ENCODE measurements at regions not wholly inside any gene's neighbourhood (a gene's known extent, or its start where the extent isn't known, plus 50 kb on each side); places are given as distances from the start of the nearest gene placed in this dataset.

DNA sequence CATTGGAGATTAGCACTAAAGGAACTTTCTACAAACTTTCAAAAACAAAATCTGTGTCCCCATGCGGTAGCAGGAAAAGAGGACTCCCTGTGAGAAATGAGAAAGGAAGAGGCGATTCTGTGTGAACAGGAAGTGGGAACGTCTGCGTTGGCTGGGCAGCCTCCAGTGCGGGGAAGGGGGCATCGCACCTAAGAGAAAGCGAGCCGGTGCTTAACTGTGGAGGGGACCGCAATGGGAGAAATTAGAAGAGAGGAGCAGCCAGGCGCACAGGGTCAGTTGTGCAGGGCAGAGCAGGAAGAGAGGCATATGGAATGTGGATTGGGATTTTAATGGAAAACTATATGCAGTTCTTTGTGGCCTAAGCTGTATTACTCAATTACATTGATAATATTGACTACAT is 77.4 kb upstream of the DOCK9 start:
- Histone ChIP-seq H3K36me3 (ENCODE audit: control insufficient read depth, insufficient read depth, low read length) (no peaks in the 10 kb centered on the region), H3K4me1 (ENCODE audit: control insufficient read depth, extremely low read depth, insufficient read depth, low read length) (peaks cover 2% of the 10 kb centered on the region), H3K79me2 (ENCODE audit: control insufficient read depth, insufficient read depth, low read length) (no peaks in the 10 kb centered on the region), H3K27me3 (ENCODE audit: control insufficient read depth, insufficient read depth, low read length) (no peaks in the 10 kb centered on the region), H3K27ac (ENCODE audit: insufficient read depth, low read length) (no peak overlapping the region), H3K9me3 (ENCODE audit: control insufficient read depth, insufficient read depth, low read depth, low read length) (no peaks in the 10 kb centered on the region), H3K4me3 (replicated peaks in 1 of 4; ENCODE audit: control extremely low read depth in 1 of 4, insufficient read depth in 1 of 4, low read depth in 3 of 4, low read length in 4 of 4) (no peak overlapping the region), H3K4me2 (ENCODE audit: extremely low read depth, insufficient read depth, low read length) (no peak overlapping the region), H4K20me1 (ENCODE audit: control insufficient read depth, extremely low read depth, insufficient read depth, low read length) (no peaks in the 10 kb centered on the region), H2AFZ (ENCODE audit: low read length) (no peak overlapping the region), H3K9ac (ENCODE audit: insufficient read depth, low read length) (no peak overlapping the region)
- DNase-seq (ENCODE audit: low read depth in 2 of 2), result no peak
- TF ChIP-seq EZH2 (IDR thresholded peaks at IDR 0.05; ENCODE audit: low read length, missing control alignments), result no peak
- TF ChIP-seq, protein P1, sequence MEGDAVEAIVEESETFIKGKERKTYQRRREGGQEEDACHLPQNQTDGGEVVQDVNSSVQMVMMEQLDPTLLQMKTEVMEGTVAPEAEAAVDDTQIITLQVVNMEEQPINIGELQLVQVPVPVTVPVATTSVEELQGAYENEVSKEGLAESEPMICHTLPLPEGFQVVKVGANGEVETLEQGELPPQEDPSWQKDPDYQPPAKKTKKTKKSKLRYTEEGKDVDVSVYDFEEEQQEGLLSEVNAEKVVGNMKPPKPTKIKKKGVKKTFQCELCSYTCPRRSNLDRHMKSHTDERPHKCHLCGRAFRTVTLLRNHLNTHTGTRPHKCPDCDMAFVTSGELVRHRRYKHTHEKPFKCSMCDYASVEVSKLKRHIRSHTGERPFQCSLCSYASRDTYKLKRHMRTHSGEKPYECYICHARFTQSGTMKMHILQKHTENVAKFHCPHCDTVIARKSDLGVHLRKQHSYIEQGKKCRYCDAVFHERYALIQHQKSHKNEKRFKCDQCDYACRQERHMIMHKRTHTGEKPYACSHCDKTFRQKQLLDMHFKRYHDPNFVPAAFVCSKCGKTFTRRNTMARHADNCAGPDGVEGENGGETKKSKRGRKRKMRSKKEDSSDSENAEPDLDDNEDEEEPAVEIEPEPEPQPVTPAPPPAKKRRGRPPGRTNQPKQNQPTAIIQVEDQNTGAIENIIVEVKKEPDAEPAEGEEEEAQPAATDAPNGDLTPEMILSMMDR (conservative IDR thresholded peaks at IDR 0.05 in 1 of 2, IDR thresholded peaks at IDR 0.05 in 1 of 2; ENCODE audit: low read depth in 1 of 2, low read length in 2 of 2), result no peak

DNA sequence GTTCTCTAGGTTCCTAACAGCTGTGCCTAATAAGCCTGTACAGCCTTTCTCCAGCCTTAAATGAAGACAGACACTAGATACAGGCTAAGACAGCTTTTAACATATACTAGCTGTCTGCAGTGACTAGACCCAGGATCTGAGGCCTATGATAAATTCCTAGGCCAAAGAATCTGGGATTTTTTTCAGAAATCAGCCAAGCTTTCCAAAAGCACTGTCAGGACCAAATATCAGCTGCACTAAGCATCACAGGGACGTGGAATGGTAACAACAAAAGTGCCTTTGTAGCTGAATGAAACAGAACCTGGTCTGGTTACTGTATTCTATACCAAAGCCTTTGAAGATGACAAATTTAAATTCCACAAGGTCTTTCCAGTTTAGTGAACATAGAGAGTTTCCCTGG is 77.9 kb upstream of the DOCK9 start:
- no peak overlapping the region for H3K4me2 ChIP-seq (ENCODE audit: extremely low read depth, insufficient read depth, low read length)
- H2AFZ ChIP-seq (ENCODE audit: low read length), result no peak overlapping the region
- H3K79me2 ChIP-seq (ENCODE audit: control insufficient read depth, insufficient read depth, low read length), result no peaks in the 10 kb centered on the region
- no peak overlapping the region for H3K4me3 ChIP-seq (replicated peaks in 1 of 4; ENCODE audit: control extremely low read depth in 1 of 4, insufficient read depth in 1 of 4, low read depth in 3 of 4, low read length in 4 of 4)
- no peak overlapping the region for H3K9ac ChIP-seq (ENCODE audit: insufficient read depth, low read length)
- no peaks in the 10 kb centered on the region for H4K20me1 ChIP-seq (ENCODE audit: control insufficient read depth, extremely low read depth, insufficient read depth, low read length)
- H3K9me3 ChIP-seq (ENCODE audit: control insufficient read depth, insufficient read depth, low read depth, low read length), result no peaks in the 10 kb centered on the region
- TF ChIP-seq, protein P1 (conservative IDR thresholded peaks at IDR 0.05 in 1 of 2, IDR thresholded peaks at IDR 0.05 in 1 of 2; ENCODE audit: low read depth in 1 of 2, low read length in 2 of 2), result no peak
- no peak for TF ChIP-seq EZH2 (IDR thresholded peaks at IDR 0.05; ENCODE audit: low read length, missing control alignments)
- DNase-seq (ENCODE audit: low read depth in 2 of 2), result no peak
- H3K4me1 ChIP-seq (ENCODE audit: control insufficient read depth, extremely low read depth, insufficient read depth, low read length), result peaks cover 2% of the 10 kb centered on the region
- H3K27ac ChIP-seq (ENCODE audit: insufficient read depth, low read length), result no peak overlapping the region
- H3K36me3 ChIP-seq (ENCODE audit: control insufficient read depth, insufficient read depth, low read length), result no peaks in the 10 kb centered on the region
- H3K27me3 ChIP-seq (ENCODE audit: control insufficient read depth, insufficient read depth, low read length), result no peaks in the 10 kb centered on the region

DNA sequence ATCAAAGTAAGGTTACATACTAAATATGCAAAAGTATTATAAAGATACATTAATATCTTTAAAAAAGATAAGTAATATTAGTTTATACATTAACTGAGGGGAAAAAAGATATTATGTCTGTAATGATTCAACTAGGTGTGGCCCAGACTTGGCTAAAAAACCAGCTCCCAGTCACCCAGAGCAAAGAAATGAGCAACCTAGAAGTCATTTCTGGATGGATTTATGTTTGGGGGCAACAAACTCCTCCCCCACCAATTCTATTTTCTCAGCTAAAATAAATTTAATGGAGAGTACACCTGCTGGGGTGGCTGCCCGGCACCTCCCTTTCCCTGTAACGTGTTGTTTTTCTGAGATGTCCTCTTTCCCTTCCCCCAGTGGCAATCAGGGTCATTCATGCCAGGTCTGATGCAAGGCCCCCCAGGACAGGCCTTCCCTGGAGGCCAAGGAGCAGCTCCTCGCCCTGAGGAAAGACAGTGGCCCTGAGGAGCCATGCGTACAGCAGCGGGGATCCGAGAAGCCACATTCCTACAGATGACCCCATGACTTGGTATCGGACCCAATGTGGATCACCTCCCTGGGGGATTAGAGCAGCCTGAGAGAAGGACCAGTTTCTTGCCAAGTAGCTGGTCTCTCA is 78.6 kb upstream of the DOCK9 start:
- no peaks in the 10 kb centered on the region for H4K20me1 ChIP-seq (ENCODE audit: control insufficient read depth, extremely low read depth, insufficient read depth, low read length)
- H3K27ac ChIP-seq (ENCODE audit: insufficient read depth, low read length), result no peak overlapping the region
- TF ChIP-seq, protein P1 (conservative IDR thresholded peaks at IDR 0.05 in 1 of 2, IDR thresholded peaks at IDR 0.05 in 1 of 2; ENCODE audit: low read depth in 1 of 2, low read length in 2 of 2), result no peak
- no peak for TF ChIP-seq EZH2 (IDR thresholded peaks at IDR 0.05; ENCODE audit: low read length, missing control alignments)
- H3K36me3 ChIP-seq (ENCODE audit: control insufficient read depth, insufficient read depth, low read length), result no peaks in the 10 kb centered on the region
- H3K4me1 ChIP-seq (ENCODE audit: control insufficient read depth, extremely low read depth, insufficient read depth, low read length), result peaks cover 2% of the 10 kb centered on the region
- no peak overlapping the region for H3K4me3 ChIP-seq (replicated peaks in 1 of 4; ENCODE audit: control extremely low read depth in 1 of 4, insufficient read depth in 1 of 4, low read depth in 3 of 4, low read length in 4 of 4)
- H3K9me3 ChIP-seq (ENCODE audit: control insufficient read depth, insufficient read depth, low read depth, low read length), result no peaks in the 10 kb centered on the region
- H3K27me3 ChIP-seq (ENCODE audit: control insufficient read depth, insufficient read depth, low read length), result no peaks in the 10 kb centered on the region
- H3K9ac ChIP-seq (ENCODE audit: insufficient read depth, low read length), result no peak overlapping the region
- no peaks in the 10 kb centered on the region for H3K79me2 ChIP-seq (ENCODE audit: control insufficient read depth, insufficient read depth, low read length)
- no peak overlapping the region for H3K4me2 ChIP-seq (ENCODE audit: extremely low read depth, insufficient read depth, low read length)
- DNase-seq (ENCODE audit: low read depth in 2 of 2), result no peak
- no peak overlapping the region for H2AFZ ChIP-seq (ENCODE audit: low read length)

Measured in fibroblast of lung (primary cell).